HG02973 (cell line): ENCODE measurements at regions not wholly inside any gene's neighbourhood (a gene's known extent, or its start where the extent isn't known, plus 50 kb on each side); places are given as distances from the start of the nearest gene placed in this dataset.

ENCODE experiments used
- ATAC-seq: cut with Tn5 transposase; IDR thresholded peaks from one replicate; pipeline ENCODE4 v1.9.1; 2021; ENCODE audit warnings: moderate library complexity; ENCODE audit not compliant: unreplicated experiment

- ATAC-seq, result no peak
These were observed 204.2 kb downstream of the USP12 start for GRCh38 chr13:26967119-26968038.

GRCh38 chr13:26966701-26967080 is 204.9 kb downstream of the USP12 start:
- ATAC-seq, result no peak

DNA sequence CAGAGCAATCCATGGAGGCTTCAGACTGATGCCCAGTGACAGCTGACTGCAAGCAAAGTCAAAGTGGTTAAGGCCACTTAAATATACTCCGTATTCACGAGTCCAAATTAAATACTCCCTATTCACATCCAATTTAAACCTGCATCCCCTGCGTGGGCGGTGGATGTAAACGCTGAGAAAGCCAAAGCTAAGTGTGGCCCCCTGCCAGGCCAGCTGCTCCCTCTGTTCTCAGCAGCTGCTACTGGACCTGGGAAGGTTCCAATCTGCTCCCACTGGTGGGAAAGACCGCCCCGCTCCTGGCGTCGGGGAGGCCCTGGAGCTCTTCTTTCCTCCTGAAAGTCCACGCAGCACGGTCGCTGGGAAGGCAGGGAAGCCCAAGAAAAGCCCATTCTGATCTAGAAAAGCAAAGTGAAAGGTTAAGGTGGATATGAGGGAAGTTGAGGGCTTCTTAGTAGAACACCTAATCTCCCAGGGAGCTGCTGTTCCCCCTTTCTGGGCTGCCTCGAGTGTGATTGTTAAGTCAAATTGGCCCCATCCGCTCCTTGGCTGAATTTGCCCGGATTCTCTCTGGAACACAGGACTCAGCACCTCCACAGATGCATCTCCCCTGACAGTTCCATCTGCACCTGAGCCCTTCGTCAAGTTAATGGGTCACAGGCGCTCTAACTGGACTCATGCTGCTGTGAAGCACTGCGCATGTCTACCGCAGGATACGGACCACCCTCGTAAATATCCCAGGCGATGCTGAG is 205.5 kb downstream of the USP12 start:
- no peak for ATAC-seq

GRCh38 chr13:26964278-26965250 is 204.0 kb upstream of the GPR12 start:
- no peak for ATAC-seq

GRCh38 chr13:26962671-26963070 is 202.1 kb upstream of the GPR12 start:
- no peak for ATAC-seq

DNA sequence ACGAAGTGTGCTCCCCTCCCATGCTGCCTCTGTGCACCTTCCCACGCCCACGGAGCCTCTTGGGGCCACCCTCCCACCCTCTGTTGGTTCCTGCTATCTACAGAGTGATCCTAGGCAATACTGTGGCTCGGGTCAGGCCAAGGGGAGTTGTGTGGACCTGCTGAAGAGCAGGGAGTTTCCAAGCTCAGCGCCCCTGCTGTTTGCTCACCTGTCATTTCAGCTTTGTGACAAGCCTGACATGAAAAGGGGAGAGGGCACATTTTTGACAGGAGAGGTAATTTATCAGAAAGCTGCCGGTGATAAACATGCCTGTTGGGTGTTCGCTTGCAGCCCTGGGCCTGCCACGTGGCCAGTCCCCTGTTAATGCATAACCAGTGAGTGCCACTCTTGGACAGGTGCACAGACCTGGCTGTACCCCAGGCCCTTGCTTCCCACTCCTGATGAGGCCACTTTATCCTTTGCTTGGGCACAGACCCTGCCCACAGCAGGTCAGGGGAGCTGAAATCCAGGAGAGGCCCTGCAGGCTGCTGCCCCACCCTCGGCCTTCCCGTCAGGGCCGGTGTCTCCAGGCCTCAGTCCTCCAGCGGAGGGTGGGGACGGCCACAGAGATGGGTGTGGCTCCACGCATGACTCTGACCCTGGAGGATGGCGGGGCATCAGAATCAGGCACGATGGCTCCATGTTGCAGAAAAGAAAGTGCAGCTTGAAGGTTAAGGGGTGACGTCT is 201.5 kb upstream of the GPR12 start:
- ATAC-seq, result no peak

GRCh38 chr13:26957182-26957581 is 196.6 kb upstream of the GPR12 start:
- no peak for ATAC-seq

DNA sequence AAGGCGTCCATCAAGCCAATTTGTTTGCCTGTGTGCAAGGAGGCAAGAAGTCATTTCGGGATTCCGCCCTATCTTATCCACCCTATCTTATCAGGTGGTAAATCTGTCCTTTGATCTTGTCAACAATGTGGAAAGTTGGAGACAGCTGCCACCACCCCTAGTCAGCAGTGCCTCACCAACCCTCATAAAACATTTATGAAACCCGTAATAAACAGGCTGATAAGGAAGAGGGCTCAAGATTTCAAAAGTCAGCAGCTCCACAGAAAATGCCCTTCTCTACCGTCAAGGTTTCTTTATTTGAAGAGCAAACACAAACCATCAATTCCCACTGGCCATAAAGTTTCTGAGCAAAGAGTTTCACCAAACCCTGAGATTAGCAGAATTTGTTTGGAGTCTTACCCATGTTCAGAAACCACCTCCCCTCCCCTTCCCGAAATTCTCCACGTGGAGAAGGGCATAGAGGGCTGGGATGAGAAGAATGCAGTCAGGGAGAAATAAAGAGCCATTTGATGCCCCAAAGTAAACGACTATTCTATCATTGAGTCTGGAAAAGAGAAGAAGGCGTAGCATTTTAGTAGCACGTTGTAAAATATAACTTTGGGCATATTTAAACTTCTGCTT is 196.0 kb upstream of the GPR12 start:
- no peak for ATAC-seq

GRCh38 chr13:26954976-26955375 is 194.4 kb upstream of the GPR12 start:
- ATAC-seq, result no peak

GRCh38 chr13:26953291-26953690 is 192.7 kb upstream of the GPR12 start:
- no peak for ATAC-seq

DNA sequence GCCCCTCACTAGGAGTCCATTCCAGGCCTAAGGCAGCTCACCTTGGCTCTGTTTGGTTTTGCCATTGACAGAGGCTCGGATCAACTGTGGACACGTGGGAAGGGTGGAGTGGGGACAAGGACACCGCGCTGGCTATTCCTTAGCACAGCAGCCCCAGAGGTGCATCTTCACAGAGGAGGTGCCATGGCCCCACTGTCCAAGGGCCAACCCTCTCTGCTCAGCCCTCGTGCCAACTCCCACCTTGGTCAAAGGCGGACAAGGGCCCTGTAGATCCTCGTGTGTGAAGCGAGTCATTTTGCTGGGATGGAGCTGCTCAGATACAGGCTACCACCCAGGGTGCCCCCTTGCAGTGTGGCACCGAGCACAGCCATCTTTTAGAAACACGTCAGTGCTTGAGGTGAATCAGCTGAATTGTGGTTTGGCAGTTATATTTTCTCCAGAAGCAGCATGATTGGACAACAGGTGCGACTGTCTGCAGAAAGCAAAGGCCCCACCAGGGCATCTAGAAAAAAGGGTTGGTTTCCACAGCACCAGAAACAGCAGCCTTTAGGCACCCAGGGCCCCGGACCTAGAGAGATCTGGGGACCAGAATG is 192.1 kb upstream of the GPR12 start:
- no peak for ATAC-seq

DNA sequence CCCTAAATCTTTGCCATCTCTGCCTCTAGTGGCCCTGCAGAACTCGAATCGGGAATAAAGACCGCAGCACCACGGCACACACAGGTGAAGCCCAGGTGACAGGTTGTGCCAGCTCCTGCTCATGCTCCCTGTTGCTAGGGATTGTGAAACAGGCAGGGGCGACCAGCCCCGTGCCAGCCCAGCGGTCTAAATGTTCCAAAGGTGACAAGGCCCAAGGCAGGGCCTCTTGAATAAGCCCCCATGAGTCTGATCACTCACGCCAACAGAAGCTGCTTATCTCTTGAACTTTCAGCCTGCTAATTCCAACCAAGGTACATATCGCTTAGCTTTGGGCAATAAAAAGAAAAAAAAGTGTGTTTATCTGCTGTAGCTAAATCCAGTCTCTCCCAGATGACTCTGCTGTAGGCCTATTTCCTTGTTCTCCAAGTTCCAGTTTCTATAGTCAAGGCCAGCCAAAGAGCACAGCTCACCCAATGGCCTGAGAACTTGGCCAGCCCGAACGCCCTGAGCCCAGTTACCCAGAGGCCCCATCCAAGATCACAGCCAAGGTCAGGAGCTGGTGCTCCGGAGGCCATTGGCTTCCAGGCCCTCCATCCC is 191.1 kb upstream of the GPR12 start:
- ATAC-seq, result no peak

DNA sequence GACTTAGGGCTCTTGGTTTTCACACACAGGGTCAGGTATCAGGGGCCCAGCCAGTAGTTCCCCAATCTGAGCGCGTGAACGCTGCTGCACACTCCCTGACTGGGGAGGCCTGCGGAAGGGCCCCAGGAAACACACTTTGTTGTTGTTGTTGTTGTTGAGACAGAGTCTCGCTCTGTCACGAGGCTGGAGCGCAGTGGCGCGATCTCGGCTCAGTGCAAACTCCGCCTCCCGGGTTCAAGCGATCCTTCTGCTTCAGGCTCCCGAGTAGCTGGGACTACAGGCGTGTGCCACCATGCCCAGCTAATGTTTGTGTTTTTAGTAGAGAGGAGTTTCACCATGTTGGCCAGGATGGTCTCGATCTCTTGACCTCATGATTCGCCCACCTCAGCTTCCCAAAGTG is 190.4 kb upstream of the GPR12 start:
- no peak for ATAC-seq

- no peak for ATAC-seq
These were observed 190.0 kb upstream of the GPR12 start for GRCh38 chr13:26950546-26950945.

DNA sequence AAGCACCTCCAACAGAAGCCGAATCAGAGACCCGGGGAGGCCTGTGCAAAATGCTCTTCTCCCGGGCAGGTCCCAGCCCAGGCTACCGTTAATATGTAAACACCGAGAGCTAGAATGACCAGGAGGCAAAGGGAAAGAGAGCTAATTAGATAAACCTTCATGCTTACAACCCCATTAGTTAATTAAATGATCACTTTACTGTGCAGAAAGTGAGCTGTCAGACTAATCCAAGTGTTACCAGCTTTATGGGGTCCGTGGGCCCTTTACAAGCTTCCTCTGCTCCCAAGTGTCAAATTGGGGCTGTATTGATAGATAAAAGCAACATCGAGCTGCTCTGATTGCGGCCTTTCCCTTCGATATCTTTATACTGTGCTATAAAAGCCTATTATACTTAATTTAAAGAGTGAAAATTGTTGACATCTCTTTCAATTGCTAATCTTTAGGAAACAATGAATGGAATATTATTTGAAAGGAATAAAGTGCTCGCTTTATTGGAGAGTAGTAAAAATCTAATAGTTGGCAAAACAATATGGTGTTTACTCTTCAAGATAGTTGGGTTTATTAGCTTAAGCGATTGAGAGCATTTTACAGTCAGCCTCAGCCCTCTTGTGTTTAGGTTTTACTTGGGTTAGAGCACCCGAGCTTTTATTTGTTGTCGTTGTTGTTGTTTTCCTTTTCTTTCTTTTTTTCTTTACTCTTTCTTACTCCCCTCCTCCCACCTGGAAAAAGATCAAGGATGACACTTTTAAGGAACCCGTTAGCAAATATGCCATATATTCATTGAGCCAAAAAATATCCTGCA is 189.3 kb upstream of the GPR12 start:
- no peak for ATAC-seq

DNA sequence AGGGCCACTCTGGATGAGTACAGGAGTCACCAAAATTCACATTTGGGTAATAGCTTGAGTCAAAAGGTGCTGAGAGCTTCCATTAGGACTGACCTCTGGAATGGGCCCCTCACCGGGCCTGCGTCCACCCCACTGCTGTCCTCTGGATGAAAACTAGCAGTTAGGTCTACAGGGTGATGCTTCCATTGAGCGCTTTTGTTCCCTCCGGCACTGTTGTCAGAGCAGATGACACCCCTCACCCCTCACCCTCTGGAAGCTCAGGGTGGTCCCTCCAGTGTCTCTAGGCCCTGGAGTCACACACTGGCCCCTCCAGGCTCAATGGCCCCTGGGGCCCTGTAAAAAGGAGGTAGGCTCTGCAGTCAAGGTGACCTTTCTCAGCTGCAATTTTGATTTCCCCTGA is 187.8 kb upstream of the GPR12 start:
- ATAC-seq, result no peak

GRCh38 chr13:26946684-26947343 is 186.2 kb upstream of the GPR12 start:
- ATAC-seq, result no peak

- no peak for ATAC-seq
These were observed 183.2 kb upstream of the GPR12 start for GRCh38 chr13:26943748-26944147.
